ENCODE measurements at regions not wholly inside any gene's neighbourhood (a gene's known extent, or its start where the extent isn't known, plus 50 kb on each side); places are given as distances from the start of the nearest gene placed in this dataset.

DNA sequence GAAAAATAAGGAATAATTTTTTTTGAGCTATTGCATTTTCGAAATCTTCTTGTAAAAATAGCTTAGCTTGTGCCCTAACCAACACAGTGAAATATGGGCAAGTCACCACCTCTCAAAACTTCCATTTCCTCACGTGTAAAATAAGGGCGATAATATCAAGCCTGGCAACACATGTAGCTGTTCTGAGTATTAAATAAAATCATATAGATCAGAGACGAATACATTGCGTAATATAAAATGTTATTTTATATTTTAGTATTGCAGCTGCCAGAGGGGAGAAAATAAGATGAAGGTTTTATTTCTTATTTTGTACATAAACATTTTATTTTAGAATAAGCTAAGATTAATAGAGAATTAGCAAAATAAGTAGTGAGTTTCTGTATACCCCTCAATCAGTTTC is 85.9 kb downstream of the C21orf91 start:
- TF ChIP-seq, protein P1, sequence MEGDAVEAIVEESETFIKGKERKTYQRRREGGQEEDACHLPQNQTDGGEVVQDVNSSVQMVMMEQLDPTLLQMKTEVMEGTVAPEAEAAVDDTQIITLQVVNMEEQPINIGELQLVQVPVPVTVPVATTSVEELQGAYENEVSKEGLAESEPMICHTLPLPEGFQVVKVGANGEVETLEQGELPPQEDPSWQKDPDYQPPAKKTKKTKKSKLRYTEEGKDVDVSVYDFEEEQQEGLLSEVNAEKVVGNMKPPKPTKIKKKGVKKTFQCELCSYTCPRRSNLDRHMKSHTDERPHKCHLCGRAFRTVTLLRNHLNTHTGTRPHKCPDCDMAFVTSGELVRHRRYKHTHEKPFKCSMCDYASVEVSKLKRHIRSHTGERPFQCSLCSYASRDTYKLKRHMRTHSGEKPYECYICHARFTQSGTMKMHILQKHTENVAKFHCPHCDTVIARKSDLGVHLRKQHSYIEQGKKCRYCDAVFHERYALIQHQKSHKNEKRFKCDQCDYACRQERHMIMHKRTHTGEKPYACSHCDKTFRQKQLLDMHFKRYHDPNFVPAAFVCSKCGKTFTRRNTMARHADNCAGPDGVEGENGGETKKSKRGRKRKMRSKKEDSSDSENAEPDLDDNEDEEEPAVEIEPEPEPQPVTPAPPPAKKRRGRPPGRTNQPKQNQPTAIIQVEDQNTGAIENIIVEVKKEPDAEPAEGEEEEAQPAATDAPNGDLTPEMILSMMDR (IDR thresholded peaks at IDR 0.05), result no peak
- TF ChIP-seq POLR2A (IDR thresholded peaks at IDR 0.05), result no peak
